HL-60 (cell line): ENCODE measurements at regions not wholly inside any gene's neighbourhood (a gene's known extent, or its start where the extent isn't known, plus 50 kb on each side); places are given as distances from the start of the nearest gene placed in this dataset.

Experiments used
- GABPA ChIP-seq: IDR thresholded peaks from 2 replicates; pipeline ENCODE4 v1.6.1; 2012; ENCODE audit warnings: low read depth
- POLR2AphosphoS5 ChIP-seq: IDR thresholded peaks from 2 replicates; pipeline ENCODE4 v1.6.1; 2012; ENCODE audit warnings: low read depth
- TF ChIP-seq, protein P1 (sequence below): IDR thresholded peaks from one replicate; pipeline ENCODE4 v1.5.1; 2011; ENCODE audit warnings: low read length, control low read depth, inconsistent platforms; ENCODE audit not compliant: insufficient read depth

DNA sequence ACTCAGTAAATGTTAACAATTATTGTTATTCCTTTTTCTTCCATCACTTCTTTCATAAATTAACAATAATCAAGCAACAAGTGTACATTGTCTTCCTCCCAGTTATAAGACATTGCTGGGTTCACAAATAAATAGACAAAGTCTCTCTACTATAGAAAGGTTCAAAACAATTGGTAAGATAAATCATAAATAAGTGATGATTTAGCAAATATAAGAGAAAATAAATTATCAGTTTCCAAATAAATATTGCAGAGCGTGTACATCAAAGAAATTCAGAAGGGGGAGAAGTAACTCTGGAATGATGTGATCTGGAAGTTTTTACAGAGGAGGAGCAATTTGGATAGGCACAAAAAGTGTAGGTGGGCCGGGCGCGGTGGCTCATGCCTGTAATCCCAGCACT lies 114.2 kb downstream of the BASP1 start:
- TF ChIP-seq GABPA, result no peak
- TF ChIP-seq, protein P1, sequence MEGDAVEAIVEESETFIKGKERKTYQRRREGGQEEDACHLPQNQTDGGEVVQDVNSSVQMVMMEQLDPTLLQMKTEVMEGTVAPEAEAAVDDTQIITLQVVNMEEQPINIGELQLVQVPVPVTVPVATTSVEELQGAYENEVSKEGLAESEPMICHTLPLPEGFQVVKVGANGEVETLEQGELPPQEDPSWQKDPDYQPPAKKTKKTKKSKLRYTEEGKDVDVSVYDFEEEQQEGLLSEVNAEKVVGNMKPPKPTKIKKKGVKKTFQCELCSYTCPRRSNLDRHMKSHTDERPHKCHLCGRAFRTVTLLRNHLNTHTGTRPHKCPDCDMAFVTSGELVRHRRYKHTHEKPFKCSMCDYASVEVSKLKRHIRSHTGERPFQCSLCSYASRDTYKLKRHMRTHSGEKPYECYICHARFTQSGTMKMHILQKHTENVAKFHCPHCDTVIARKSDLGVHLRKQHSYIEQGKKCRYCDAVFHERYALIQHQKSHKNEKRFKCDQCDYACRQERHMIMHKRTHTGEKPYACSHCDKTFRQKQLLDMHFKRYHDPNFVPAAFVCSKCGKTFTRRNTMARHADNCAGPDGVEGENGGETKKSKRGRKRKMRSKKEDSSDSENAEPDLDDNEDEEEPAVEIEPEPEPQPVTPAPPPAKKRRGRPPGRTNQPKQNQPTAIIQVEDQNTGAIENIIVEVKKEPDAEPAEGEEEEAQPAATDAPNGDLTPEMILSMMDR, result no peak
- TF ChIP-seq POLR2AphosphoS5, result no peak
